Kidney epithelial cell (primary cell): ENCODE measurements at regions not wholly inside any gene's neighbourhood (a gene's known extent, or its start where the extent isn't known, plus 50 kb on each side); places are given as distances from the start of the nearest gene placed in this dataset.

Experiments
- DNase-seq: peaks from one replicate; pipeline ENCODE4 v3.0.0-alpha.2; 2010; ENCODE audit warnings: low read depth
- H3K27me3 ChIP-seq: 2 replicates; pipeline ENCODE4 v1.6.0; 2011; ENCODE audit warnings: low read length; ENCODE audit not compliant: control insufficient read depth, insufficient read depth
- H3K36me3 ChIP-seq: 2 replicates; pipeline ENCODE4 v1.5.1; 2011; ENCODE audit warnings: low read length; ENCODE audit not compliant: control insufficient read depth, insufficient read depth
- H3K4me3 ChIP-seq: 2 replicates; pipeline ENCODE4 v1.5.1; 2011; ENCODE audit warnings: low read depth, mild to moderate bottlenecking, control low read depth, low read length
- TF ChIP-seq, protein P1 (sequence below): IDR thresholded peaks from 2 replicates; pipeline ENCODE4 v1.5.1; 2011; ENCODE audit warnings: mild to moderate bottlenecking, moderate library complexity, low read length, control low read depth, inconsistent platforms; ENCODE audit not compliant: insufficient read depth, poor library complexity, severe bottlenecking

DNA sequence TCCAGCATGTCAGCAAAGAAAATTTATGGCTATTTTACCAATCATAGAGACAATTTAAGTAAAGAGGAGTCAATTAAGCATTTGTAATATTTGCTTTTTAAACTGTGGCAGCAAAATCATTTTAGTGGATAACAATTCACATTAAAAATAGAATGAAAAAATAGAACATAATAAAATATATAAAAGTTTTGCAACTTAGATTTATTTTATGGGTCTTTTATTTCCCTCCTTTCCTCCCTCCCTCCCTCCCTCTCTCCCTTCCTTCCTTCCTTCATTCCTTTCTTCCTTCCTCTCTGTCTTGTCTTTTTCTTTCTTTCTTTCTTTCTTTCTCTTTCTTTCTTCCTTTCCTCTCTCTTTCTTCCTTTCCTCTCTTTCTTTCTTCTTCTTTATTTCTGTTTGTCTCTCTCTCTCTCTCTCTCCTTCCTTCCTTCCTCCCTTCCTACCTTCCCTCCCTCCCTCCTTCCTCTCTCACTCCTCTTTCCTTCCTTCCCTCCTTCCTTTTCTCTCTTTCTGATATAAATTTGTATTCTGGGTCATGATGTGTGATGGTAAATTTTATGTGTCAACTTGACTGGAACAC, 610.9 kb upstream of the CITED2 start:
- H3K36me3 ChIP-seq: no peaks in the 10 kb centered on the region
- no peak for DNase-seq

GRCh38 chr6:139984317-139984716, 609.9 kb upstream of the CITED2 start:
- Histone ChIP-seq H3K36me3 (no peaks in the 10 kb centered on the region), H3K4me3 (no peak overlapping the region), H3K27me3 (no peaks in the 10 kb centered on the region)
- no peak for DNase-seq
- TF ChIP-seq, protein P1, sequence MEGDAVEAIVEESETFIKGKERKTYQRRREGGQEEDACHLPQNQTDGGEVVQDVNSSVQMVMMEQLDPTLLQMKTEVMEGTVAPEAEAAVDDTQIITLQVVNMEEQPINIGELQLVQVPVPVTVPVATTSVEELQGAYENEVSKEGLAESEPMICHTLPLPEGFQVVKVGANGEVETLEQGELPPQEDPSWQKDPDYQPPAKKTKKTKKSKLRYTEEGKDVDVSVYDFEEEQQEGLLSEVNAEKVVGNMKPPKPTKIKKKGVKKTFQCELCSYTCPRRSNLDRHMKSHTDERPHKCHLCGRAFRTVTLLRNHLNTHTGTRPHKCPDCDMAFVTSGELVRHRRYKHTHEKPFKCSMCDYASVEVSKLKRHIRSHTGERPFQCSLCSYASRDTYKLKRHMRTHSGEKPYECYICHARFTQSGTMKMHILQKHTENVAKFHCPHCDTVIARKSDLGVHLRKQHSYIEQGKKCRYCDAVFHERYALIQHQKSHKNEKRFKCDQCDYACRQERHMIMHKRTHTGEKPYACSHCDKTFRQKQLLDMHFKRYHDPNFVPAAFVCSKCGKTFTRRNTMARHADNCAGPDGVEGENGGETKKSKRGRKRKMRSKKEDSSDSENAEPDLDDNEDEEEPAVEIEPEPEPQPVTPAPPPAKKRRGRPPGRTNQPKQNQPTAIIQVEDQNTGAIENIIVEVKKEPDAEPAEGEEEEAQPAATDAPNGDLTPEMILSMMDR: no peak

More for the DNA sequence above, 610.9 kb upstream of the CITED2 start:
- no peaks in the 10 kb centered on the region for H3K27me3 ChIP-seq
- no peak overlapping the region for H3K4me3 ChIP-seq
- TF ChIP-seq, protein P1: no peak

- DNase-seq: no peak
- TF ChIP-seq, protein P1: no peak
- Histone ChIP-seq H3K27me3 (no peaks in the 10 kb centered on the region), H3K36me3 (no peaks in the 10 kb centered on the region), H3K4me3 (no peak overlapping the region)
Observed at GRCh38 chr6:139983555-139984276, 609.3 kb upstream of the CITED2 start.

DNA sequence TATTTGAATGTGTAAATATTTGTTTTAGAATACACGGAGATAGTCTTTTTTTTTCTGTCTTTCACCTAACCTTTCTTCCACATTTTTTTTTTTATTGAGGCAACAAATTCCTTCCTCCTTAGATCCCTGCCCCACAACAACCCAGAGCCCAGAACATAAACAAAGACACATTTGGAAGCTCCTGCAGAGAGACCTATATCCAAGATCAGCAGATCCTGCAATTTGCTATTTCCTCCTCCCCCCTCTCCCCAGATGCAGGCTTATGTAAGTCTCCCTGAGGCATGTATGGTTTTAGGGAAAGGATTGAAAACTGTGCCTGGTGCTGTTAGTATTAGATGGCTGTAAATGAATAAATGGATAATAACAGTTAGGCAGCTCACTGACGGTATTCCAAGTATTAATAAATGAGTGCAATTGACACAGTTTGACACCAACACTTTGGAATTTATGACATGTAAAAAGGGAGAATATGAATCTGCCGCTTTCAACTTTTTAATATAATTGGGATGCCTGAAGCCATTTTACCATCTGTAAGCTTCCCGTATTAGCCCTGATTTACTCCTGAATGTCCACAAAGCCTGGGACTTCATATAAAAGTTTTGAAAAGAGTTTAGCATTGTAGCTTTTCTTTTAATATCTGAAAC, 608.3 kb upstream of the CITED2 start:
- TF ChIP-seq, protein P1: no peak
- H3K36me3 ChIP-seq: no peaks in the 10 kb centered on the region
- H3K27me3 ChIP-seq: no peaks in the 10 kb centered on the region
- no peak for DNase-seq
- no peak overlapping the region for H3K4me3 ChIP-seq

DNA sequence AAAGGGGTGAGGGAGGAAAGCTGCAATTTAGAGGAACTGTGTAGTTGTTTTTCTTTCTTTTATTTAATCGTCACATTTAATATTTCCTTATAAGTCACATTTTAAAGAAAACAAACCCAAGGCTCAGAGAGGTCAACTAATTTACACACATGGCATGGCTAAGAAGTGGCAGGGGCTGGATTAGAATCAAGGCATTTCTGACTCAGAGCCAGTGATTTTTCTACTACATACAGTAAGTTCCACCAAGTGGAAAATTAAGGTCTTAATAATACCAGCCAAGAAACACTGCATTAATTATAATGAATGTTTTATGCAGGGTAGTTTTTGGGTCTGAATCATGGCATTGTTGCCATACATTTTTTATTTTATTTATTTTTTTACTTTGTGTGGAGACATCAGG, 607.7 kb upstream of the CITED2 start:
- Histone ChIP-seq H3K36me3 (no peaks in the 10 kb centered on the region), H3K27me3 (no peaks in the 10 kb centered on the region), H3K4me3 (no peak overlapping the region)
- TF ChIP-seq, protein P1: no peak
- DNase-seq: no peak
